ENCODE measurements at regions not wholly inside any gene's neighbourhood (a gene's known extent, or its start where the extent isn't known, plus 50 kb on each side); places are given as distances from the start of the nearest gene placed in this dataset.

- TF ChIP-seq CTCF (IDR thresholded peaks at IDR 0.05) (no peak), POLR2A (IDR thresholded peaks at IDR 0.05) (no peak), EP300 (IDR thresholded peaks at IDR 0.05) (no peak)
Observed at GRCh38 chr9:78505546-78505945, 208.6 kb downstream of the PSAT1 start.
